Uterus (tissue), 3 donors: ENCODE measurements at regions not wholly inside any gene's neighbourhood (a gene's known extent, or its start where the extent isn't known, plus 50 kb on each side); places are given as distances from the start of the nearest gene placed in this dataset.

ENCODE experiments used
- DNase-seq, 2 donors: peaks; one replicate each; pipeline ENCODE4 v3.0.0-alpha.2; 2019 to 2020
- H3K27ac ChIP-seq, 2 donors: fragments of 200-600 bp; sonication (generic); 1 replicate in 1 of 2; 2 replicates in 1 of 2; pipeline ENCODE4 v1.5.1; 2016 to 2018
- H3K27me3 ChIP-seq, 2 donors: fragments of 200-600 bp; sonication (generic); one replicate each; pipeline ENCODE4 v1.5.1; 2018 to 2019; ENCODE audit warnings: control low read depth in 1 of 2
- H3K36me3 ChIP-seq, 2 donors: fragments of 200-600 bp; sonication (generic); one replicate each; pipeline ENCODE4 v1.5.1; 2019; ENCODE audit warnings: control low read depth in 1 of 2
- H3K4me1 ChIP-seq, 2 donors: fragments of 200-600 bp; sonication (generic); one replicate each; pipeline ENCODE4 v1.5.1; 2018 to 2019; ENCODE audit warnings: control low read depth in 1 of 2
- H3K4me3 ChIP-seq, 2 donors: fragments of 200-600 bp; sonication (generic); 1 replicate in 1 of 2; 2 replicates in 1 of 2; pipeline ENCODE4 v1.5.1; 2018 to 2019; ENCODE audit warnings: mild to moderate bottlenecking in 1 of 2
- H3K9me3 ChIP-seq, 2 donors: fragments of 200-600 bp; sonication (generic); one replicate each; pipeline ENCODE4 v1.5.1; 2019; ENCODE audit warnings: control low read depth in 1 of 2
- POLR2A ChIP-seq, 2 donors: fragments of 450-650 bp; IDR thresholded peaks; one replicate each; pipeline ENCODE4 v1.6.1; 2016; ENCODE audit warnings: antibody characterized with exemption in 2 of 2, mild to moderate bottlenecking in 1 of 2, moderate library complexity in 1 of 2
- intact Hi-C: fragments of 100-400 bp; cut with DNase I; formaldehyde crosslinking; loops from one replicate; pipeline ENCODE4 v1.15.1; 2023; ENCODE audit warnings: low total_unique reads
- TF ChIP-seq, protein P1 (sequence below), 4 experiments: fragments of 200-600 bp in 2 of 4; fragments of 450-650 bp in 2 of 4; sonication (generic) in 2 of 4; IDR thresholded peaks; one replicate each; pipeline ENCODE4 v1.5.1; 2016 to 2019; ENCODE audit warnings: antibody characterized with exemption in 4 of 4, mild to moderate bottlenecking in 2 of 4, moderate library complexity in 1 of 4
- donor health status: DM: yes; HTN: yes; CAD: no.

GRCh38 chr4:175066923-175067627, 148.9 kb downstream of the ADAM29 start:
- intact Hi-C loops: no loop called here
- DNase-seq: no peak
- no peak overlapping the region for H3K4me3 ChIP-seq
- H3K36me3 ChIP-seq: no peaks in the 10 kb centered on the region
- H3K4me1 ChIP-seq: peaks cover 0 to 6% of the 10 kb centered on the region in 2 donors
- no peaks in the 10 kb centered on the region for H3K9me3 ChIP-seq
- H3K27me3 ChIP-seq: no peaks in the 10 kb centered on the region
- no peak for TF ChIP-seq POLR2A (IDR thresholded peaks at IDR 0.05)
- TF ChIP-seq, protein P1, sequence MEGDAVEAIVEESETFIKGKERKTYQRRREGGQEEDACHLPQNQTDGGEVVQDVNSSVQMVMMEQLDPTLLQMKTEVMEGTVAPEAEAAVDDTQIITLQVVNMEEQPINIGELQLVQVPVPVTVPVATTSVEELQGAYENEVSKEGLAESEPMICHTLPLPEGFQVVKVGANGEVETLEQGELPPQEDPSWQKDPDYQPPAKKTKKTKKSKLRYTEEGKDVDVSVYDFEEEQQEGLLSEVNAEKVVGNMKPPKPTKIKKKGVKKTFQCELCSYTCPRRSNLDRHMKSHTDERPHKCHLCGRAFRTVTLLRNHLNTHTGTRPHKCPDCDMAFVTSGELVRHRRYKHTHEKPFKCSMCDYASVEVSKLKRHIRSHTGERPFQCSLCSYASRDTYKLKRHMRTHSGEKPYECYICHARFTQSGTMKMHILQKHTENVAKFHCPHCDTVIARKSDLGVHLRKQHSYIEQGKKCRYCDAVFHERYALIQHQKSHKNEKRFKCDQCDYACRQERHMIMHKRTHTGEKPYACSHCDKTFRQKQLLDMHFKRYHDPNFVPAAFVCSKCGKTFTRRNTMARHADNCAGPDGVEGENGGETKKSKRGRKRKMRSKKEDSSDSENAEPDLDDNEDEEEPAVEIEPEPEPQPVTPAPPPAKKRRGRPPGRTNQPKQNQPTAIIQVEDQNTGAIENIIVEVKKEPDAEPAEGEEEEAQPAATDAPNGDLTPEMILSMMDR (IDR thresholded peaks at IDR 0.05): no peak
- H3K27ac ChIP-seq: peak overlapping the region; percentile 66 to 74

- intact Hi-C loops: no loop called here
- H3K4me3 ChIP-seq: no peak overlapping the region
- no peaks in the 10 kb centered on the region for H3K27me3 ChIP-seq
- H3K4me1 ChIP-seq: peaks cover 0 to 6% of the 10 kb centered on the region in 2 donors
- DNase-seq: no peak
- H3K27ac ChIP-seq: no peak overlapping the region
- TF ChIP-seq, protein P1 (IDR thresholded peaks at IDR 0.05): no peak
- TF ChIP-seq POLR2A (IDR thresholded peaks at IDR 0.05): no peak
- H3K9me3 ChIP-seq: no peaks in the 10 kb centered on the region
- H3K36me3 ChIP-seq: no peaks in the 10 kb centered on the region
Observed at GRCh38 chr4:175068266-175068665, 150.1 kb downstream of the ADAM29 start.

GRCh38 chr4:175070444-175070843, 152.3 kb downstream of the ADAM29 start:
- intact Hi-C loops: no loop called here
- H3K4me1 ChIP-seq: peaks cover 0 to 6% of the 10 kb centered on the region in 2 donors
- TF ChIP-seq, protein P1 (IDR thresholded peaks at IDR 0.05): no peak
- TF ChIP-seq POLR2A (IDR thresholded peaks at IDR 0.05): no peak

DNA sequence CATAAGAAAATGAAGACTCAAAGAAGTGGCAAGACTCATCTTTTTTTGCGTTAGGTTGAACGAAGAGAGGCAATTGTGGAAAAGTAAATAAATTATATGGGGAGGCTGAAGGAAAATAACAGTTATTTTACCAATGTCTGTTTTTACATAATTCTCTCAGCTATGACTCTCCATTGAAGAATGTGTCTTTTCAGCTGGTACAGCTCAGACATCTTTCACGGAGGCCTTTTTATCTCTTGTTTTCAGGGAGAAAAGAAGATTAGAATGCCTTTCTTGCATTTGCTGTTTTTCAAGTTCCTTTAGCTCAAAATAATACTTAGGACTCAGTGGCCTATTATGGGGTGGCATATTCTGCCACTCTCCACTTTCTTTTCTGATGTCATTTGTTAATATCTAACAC, 153.0 kb downstream of the ADAM29 start:
- intact Hi-C loops: no loop called here
- TF ChIP-seq, protein P1 (IDR thresholded peaks at IDR 0.05): no peak
- no peak for DNase-seq
- peaks cover 0 to 6% of the 10 kb centered on the region in 2 donors for H3K4me1 ChIP-seq
- H3K27me3 ChIP-seq: no peaks in the 10 kb centered on the region
- H3K36me3 ChIP-seq: no peaks in the 10 kb centered on the region
- no peaks in the 10 kb centered on the region for H3K9me3 ChIP-seq
- peak overlapping the region in 1 of 2 donors; percentile 19 for H3K27ac ChIP-seq
- no peak overlapping the region for H3K4me3 ChIP-seq

More at GRCh38 chr4:175070444-175070843, 152.3 kb downstream of the ADAM29 start:
- Histone ChIP-seq H3K27me3 (no peaks in the 10 kb centered on the region), H3K9me3 (no peaks in the 10 kb centered on the region), H3K27ac (no peak overlapping the region), H3K36me3 (no peaks in the 10 kb centered on the region), H3K4me3 (no peak overlapping the region)
- DNase-seq: no peak

GRCh38 chr4:175087145-175087544, 169.0 kb downstream of the ADAM29 start:
- Histone ChIP-seq H3K4me3 (no peak overlapping the region), H3K27ac (no peak overlapping the region), H3K4me1 (no peaks in the 10 kb centered on the region), H3K36me3 (no peaks in the 10 kb centered on the region), H3K27me3 (no peaks in the 10 kb centered on the region), H3K9me3 (no peaks in the 10 kb centered on the region)
- DNase-seq: no peak
- TF ChIP-seq, protein P1 (IDR thresholded peaks at IDR 0.05): no peak
- TF ChIP-seq POLR2A (IDR thresholded peaks at IDR 0.05): no peak
- intact Hi-C loops: no loop called here
